ENCODE measurements at regions not wholly inside any gene's neighbourhood (a gene's known extent, or its start where the extent isn't known, plus 50 kb on each side); places are given as distances from the start of the nearest gene placed in this dataset.

DNA sequence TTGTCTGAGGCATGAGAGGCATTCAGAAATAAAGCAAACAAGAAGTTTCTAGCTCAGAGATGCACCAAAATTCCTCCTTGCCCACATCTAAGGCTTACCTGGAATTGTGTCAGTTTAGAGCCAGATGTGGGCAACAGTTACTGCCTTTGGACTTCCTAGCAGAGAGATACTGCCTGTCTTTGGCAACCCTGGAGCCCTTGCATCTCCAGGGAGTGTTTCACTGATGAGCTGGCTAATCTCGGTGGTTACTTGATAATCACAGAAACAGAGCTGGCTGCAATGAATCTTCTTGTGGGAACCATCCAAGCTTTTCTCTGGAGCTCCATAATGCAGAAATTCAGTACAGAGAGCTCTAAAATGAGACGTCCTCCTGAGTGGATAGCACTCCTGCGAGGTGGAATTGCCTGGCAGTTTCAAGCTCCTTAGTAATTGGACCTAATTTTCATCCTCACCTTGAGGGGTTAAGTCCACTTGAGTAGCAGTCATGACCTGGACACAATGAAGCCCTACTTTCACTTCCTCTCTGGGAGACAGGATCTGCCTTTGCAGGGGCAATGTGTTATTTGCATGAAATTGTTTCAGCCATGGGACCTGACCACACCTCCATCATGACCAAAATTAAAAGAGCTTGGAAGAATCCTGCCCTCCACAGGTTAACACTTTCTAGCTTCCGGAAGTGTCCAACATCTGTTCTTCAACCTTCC is 108.8 kb upstream of the ARHGAP5 start:
- Mint-ChIP-seq H3K36me3 (ENCODE audit: low read depth) (no peaks in the 10 kb centered on the region), H3K27ac (no peak overlapping the region), H3K4me1 (peaks cover 10% of the 10 kb centered on the region), H3K9me3 (peaks cover 8% of the 10 kb centered on the region), H3K27me3 (no peaks in the 10 kb centered on the region), H3K4me3 (no peak overlapping the region)
- intact Hi-C loops (cut with micrococcal nuclease): no loop called here
- TF ChIP-seq, protein P1, sequence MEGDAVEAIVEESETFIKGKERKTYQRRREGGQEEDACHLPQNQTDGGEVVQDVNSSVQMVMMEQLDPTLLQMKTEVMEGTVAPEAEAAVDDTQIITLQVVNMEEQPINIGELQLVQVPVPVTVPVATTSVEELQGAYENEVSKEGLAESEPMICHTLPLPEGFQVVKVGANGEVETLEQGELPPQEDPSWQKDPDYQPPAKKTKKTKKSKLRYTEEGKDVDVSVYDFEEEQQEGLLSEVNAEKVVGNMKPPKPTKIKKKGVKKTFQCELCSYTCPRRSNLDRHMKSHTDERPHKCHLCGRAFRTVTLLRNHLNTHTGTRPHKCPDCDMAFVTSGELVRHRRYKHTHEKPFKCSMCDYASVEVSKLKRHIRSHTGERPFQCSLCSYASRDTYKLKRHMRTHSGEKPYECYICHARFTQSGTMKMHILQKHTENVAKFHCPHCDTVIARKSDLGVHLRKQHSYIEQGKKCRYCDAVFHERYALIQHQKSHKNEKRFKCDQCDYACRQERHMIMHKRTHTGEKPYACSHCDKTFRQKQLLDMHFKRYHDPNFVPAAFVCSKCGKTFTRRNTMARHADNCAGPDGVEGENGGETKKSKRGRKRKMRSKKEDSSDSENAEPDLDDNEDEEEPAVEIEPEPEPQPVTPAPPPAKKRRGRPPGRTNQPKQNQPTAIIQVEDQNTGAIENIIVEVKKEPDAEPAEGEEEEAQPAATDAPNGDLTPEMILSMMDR (IDR thresholded peaks at IDR 0.05): no peak
- ATAC-seq (ENCODE audit: low read depth): no peak
- CTCF ChIA-PET: no interaction called here
- POLR2A ChIA-PET: no interaction called here
- no peak for DNase-seq

DNA sequence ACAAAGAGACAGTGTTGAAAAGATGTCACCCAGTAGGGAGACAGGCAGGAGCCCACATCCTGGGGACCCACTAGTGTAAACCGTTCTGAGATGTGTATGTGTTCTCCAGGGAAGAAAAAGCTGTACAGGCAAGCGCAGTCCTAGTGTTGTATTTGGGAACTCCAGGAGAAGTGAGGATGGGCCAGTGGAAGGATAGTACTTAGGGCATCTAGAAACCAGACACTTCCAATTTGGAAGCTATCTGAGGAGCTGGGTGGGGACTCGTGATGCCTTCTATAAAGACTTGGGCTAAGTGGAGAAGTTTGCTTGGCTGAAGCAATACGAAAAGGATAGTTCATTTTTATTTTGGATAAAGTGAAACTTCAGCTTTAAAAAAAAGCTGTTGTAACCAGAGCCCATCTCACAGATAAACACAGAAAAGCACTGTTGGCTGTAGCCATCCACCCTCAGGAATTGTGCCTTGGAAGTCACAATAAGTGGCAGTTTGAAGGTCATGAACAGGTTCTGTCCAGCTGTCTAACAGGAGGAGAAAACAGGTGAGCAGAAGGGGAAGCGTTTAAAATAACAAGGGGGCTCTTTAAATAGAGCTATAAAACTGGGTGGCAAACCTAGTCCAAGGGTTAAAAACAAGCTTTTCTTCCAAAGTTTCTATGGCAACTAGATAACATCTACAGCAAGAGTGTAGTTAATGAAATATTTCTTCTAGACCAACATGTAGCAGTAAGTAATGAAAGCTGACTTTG is 108.0 kb upstream of the ARHGAP5 start:
- ATAC-seq (ENCODE audit: low read depth): no peak
- CTCF ChIA-PET: no interaction called here
- H3K36me3 Mint-ChIP-seq (ENCODE audit: low read depth): no peaks in the 10 kb centered on the region

DNA sequence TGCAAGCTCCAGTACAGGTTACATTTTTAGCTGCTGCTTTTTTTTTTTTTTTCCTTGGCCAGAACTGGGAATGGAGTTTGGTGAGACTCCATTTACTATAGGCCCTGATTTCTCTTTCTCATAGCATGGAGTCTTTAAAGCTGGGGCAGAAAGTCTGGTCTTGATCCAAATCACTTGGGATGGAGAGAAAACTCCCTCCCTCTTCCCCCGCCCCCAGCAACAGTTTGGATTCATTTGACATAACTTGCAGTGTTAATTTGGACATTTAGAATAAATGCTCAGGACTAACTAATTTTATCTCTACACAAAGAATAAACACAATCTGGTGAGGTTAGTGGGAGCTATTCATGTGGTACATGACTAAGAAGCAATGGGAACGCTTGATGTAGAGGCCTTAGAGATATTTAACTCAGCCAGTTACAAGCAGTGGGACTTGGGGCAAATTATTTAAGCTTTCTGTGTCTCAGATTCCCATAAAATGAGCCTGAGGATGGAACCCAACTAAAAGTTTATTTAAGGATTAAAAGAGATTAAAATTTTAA is 107.3 kb upstream of the ARHGAP5 start:
- H3K36me3 Mint-ChIP-seq (ENCODE audit: low read depth): no peaks in the 10 kb centered on the region
- ATAC-seq (ENCODE audit: low read depth): no peak
- H3K9me3 Mint-ChIP-seq: peaks cover 12% of the 10 kb centered on the region
- POLR2A ChIA-PET: no interaction called here
- no peak for DNase-seq
- H3K27me3 Mint-ChIP-seq: no peaks in the 10 kb centered on the region
- H3K4me1 Mint-ChIP-seq: peaks cover 10% of the 10 kb centered on the region
- intact Hi-C loops (cut with micrococcal nuclease): no loop called here
- H3K27ac Mint-ChIP-seq: no peak overlapping the region
- H3K4me3 Mint-ChIP-seq: no peak overlapping the region
- CTCF ChIA-PET: no interaction called here
- TF ChIP-seq, protein P1 (IDR thresholded peaks at IDR 0.05): no peak

More for the DNA sequence above, 108.0 kb upstream of the ARHGAP5 start:
- Mint-ChIP-seq H3K27ac (no peak overlapping the region), H3K9me3 (peaks cover 10% of the 10 kb centered on the region), H3K27me3 (no peaks in the 10 kb centered on the region), H3K4me1 (peaks cover 10% of the 10 kb centered on the region), H3K4me3 (no peak overlapping the region)
- intact Hi-C loops (cut with micrococcal nuclease): no loop called here
- POLR2A ChIA-PET: no interaction called here
- DNase-seq: no peak
- TF ChIP-seq, protein P1 (IDR thresholded peaks at IDR 0.05): no peak

DNA sequence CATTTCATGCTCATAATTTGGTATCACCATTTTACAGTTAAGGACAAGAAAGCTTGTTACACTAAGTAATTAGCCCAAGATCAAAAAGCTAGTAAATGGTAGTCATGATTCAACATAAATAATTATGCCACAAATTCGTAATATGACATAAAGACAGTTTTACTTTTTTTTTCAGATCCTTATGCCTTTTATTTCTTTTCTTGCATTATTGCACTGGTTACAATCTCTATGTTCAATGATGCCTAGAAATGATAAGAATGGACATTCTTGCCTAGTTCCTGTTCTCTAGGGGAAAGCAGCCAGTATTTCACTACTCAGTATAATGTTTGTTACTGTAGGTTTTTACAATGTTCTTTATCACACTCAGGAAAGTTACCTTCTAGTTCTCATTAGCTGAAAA is 106.4 kb upstream of the ARHGAP5 start:
- Mint-ChIP-seq H3K36me3 (ENCODE audit: low read depth) (no peaks in the 10 kb centered on the region), H3K4me3 (no peak overlapping the region), H3K27me3 (no peaks in the 10 kb centered on the region), H3K27ac (no peak overlapping the region), H3K4me1 (peaks cover 10% of the 10 kb centered on the region), H3K9me3 (peaks cover 12% of the 10 kb centered on the region)
- POLR2A ChIA-PET: no interaction called here
- TF ChIP-seq, protein P1 (IDR thresholded peaks at IDR 0.05): no peak
- ATAC-seq (ENCODE audit: low read depth) (no peak), DNase-seq (no peak)
- intact Hi-C loops (cut with micrococcal nuclease): no loop called here
- CTCF ChIA-PET: no interaction called here

DNA sequence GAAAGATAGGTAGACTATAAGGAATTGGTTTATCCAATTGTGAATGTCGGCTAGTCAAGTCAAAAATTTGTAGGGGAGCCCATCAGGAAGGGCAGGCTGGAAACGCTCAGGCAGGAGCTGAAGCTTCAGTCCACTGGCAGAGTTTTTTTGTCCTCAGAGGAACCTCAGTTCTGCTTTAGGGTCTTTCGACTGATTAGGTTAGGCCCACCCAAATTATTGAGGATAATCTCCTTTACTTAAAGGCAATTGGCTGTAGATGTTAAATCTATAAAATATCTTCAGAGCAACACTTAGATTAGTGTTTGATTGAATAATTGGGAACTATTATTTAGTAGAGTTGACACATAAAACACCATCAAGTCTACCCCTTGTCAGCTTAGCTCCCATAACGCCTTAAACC is 105.5 kb upstream of the ARHGAP5 start:
- no peaks in the 10 kb centered on the region for H3K27me3 Mint-ChIP-seq
- ATAC-seq (ENCODE audit: low read depth) (no peak), DNase-seq (no peak)
- CTCF ChIA-PET: interaction anchor here (1.2 kb wide), 1 partner anchor 45 kb away, joined by 3 read pairs; no protein-coding TSS in a partner anchor
- no peak overlapping the region for H3K4me3 Mint-ChIP-seq
- H3K4me1 Mint-ChIP-seq: peaks cover 10% of the 10 kb centered on the region
- POLR2A ChIA-PET: no interaction called here
- peaks cover 12% of the 10 kb centered on the region for H3K9me3 Mint-ChIP-seq
- H3K27ac Mint-ChIP-seq: no peak overlapping the region
- intact Hi-C loops (cut with micrococcal nuclease): no loop called here
- no peaks in the 10 kb centered on the region for H3K36me3 Mint-ChIP-seq (ENCODE audit: low read depth)
- TF ChIP-seq, protein P1 (IDR thresholded peaks at IDR 0.05): no peak

Measured in activated B cell treated with CpG ODN at 0.5 μM for 24 hours (primary cell).